GM12875 (cell line): ENCODE measurements at regions not wholly inside any gene's neighbourhood (a gene's known extent, or its start where the extent isn't known, plus 50 kb on each side); places are given as distances from the start of the nearest gene placed in this dataset.

Experiments
- H3K4me3 ChIP-seq: one replicate; pipeline ENCODE4 v1.5.1; 2011; ENCODE audit warnings: low read depth, low read length, control low read depth
- CTCF ChIP-seq: IDR thresholded peaks from 2 replicates; pipeline ENCODE4 v1.5.1; 2011; ENCODE audit warnings: low read depth, mild to moderate bottlenecking, control low read depth, inconsistent platforms, low read length, moderate library complexity, borderline replicate concordance; ENCODE audit not compliant: insufficient read depth

GRCh38 chr4:57369446-57369845 lies 259.3 kb upstream of the IGFBP7 start:
- no peak overlapping the region for H3K4me3 ChIP-seq
- no peak for TF ChIP-seq CTCF

- TF ChIP-seq CTCF = no peak
- no peak overlapping the region for H3K4me3 ChIP-seq
Measured at GRCh38 chr4:57364255-57364654, 254.1 kb upstream of the IGFBP7 start.

- H3K4me3 ChIP-seq = no peak overlapping the region
- TF ChIP-seq CTCF = no peak
Measured at GRCh38 chr4:57363346-57363745, 253.2 kb upstream of the IGFBP7 start.

GRCh38 chr4:57360681-57361080 lies 250.5 kb upstream of the IGFBP7 start:
- H3K4me3 ChIP-seq = no peak overlapping the region

GRCh38 chr4:57355101-57355665 lies 245.0 kb upstream of the IGFBP7 start:
- no peak for TF ChIP-seq CTCF
- H3K4me3 ChIP-seq = no peak overlapping the region

More at GRCh38 chr4:57360681-57361080, 250.5 kb upstream of the IGFBP7 start:
- TF ChIP-seq CTCF = no peak

GRCh38 chr4:57351731-57352130 lies 241.5 kb upstream of the IGFBP7 start:
- TF ChIP-seq CTCF = no peak
- no peak overlapping the region for H3K4me3 ChIP-seq

GRCh38 chr4:57344296-57344695 lies 234.1 kb upstream of the IGFBP7 start:
- TF ChIP-seq CTCF = no peak
- H3K4me3 ChIP-seq = no peak overlapping the region
